H9 (cell line): ENCODE measurements at regions not wholly inside any gene's neighbourhood (a gene's known extent, or its start where the extent isn't known, plus 50 kb on each side); places are given as distances from the start of the nearest gene placed in this dataset.

ENCODE experiments used
- DNase-seq: peaks from one replicate; pipeline ENCODE4 v3.0.0-alpha.2; 2017
- H2AFZ ChIP-seq: one replicate; pipeline ENCODE4 v1.6.1; 2013; ENCODE audit warnings: mild to moderate bottlenecking, low read length, control low read depth, moderate library complexity
- H2AK5ac ChIP-seq: 2 replicates; pipeline ENCODE4 v1.6.1; 2013; ENCODE audit warnings: low read length, control low read depth, mixed read lengths; ENCODE audit not compliant: insufficient read length
- H2BK120ac ChIP-seq: one replicate; pipeline ENCODE4 v1.6.1; 2013; ENCODE audit warnings: low read depth, mild to moderate bottlenecking, low read length, control low read depth, inconsistent platforms; ENCODE audit not compliant: poor library complexity, severe bottlenecking
- H2BK12ac ChIP-seq: 2 replicates; pipeline ENCODE4 v1.6.1; 2013; ENCODE audit warnings: low read length, control low read depth, mixed read lengths, low read depth; ENCODE audit not compliant: insufficient read length
- H2BK15ac ChIP-seq: 2 replicates; pipeline ENCODE4 v1.6.1; 2013; ENCODE audit warnings: low read depth, low read length, control low read depth
- H2BK20ac ChIP-seq: one replicate; pipeline ENCODE4 v1.6.1; 2013; ENCODE audit warnings: low read depth, mild to moderate bottlenecking, low read length, control low read depth, inconsistent platforms; ENCODE audit not compliant: poor library complexity, severe bottlenecking
- H2BK5ac ChIP-seq: 2 replicates; pipeline ENCODE4 v1.6.1; 2013; ENCODE audit warnings: low read length, control low read depth, mixed read lengths; ENCODE audit not compliant: insufficient read length
- H3K14ac ChIP-seq: 2 replicates; pipeline ENCODE4 v1.6.1; 2013; ENCODE audit warnings: low read length, control low read depth; ENCODE audit not compliant: insufficient read depth
- H3K18ac ChIP-seq: 2 replicates; pipeline ENCODE4 v1.6.1; 2013; ENCODE audit warnings: low read depth, mild to moderate bottlenecking, mixed read lengths, low read length, control low read depth; ENCODE audit not compliant: insufficient read length
- H3K23ac ChIP-seq: 2 replicates; pipeline ENCODE4 v1.6.1; 2013; ENCODE audit warnings: low read length, control low read depth, mixed read lengths, low read depth; ENCODE audit not compliant: insufficient read length
- H3K23me2 ChIP-seq: 2 replicates; pipeline ENCODE4 v1.6.1; 2013; ENCODE audit warnings: low read depth, mild to moderate bottlenecking, mixed read lengths, low read length, control low read depth; ENCODE audit not compliant: insufficient read length, poor library complexity, severe bottlenecking
- H3K27ac ChIP-seq: 2 replicates; pipeline ENCODE4 v1.5.1; 2013; ENCODE audit warnings: low read length, control low read depth, mixed read lengths, low read depth; ENCODE audit not compliant: insufficient read length
- H3K27me3 ChIP-seq: 2 replicates; pipeline ENCODE4 v1.6.1; 2013; ENCODE audit warnings: low read length, control low read depth, inconsistent platforms; ENCODE audit not compliant: insufficient read depth
- H3K4ac ChIP-seq: 2 replicates; pipeline ENCODE4 v1.6.1; 2013; ENCODE audit warnings: low read depth, mild to moderate bottlenecking, control low read depth, inconsistent platforms, low read length, moderate library complexity
- H3K4me1 ChIP-seq: 2 replicates; pipeline ENCODE4 v1.6.1; 2013; ENCODE audit warnings: low read length, control low read depth, inconsistent platforms; ENCODE audit not compliant: insufficient read depth
- H3K4me2 ChIP-seq: 2 replicates; pipeline ENCODE4 v1.6.1; 2013; ENCODE audit warnings: low read length, control low read depth, mixed read lengths; ENCODE audit not compliant: insufficient read length, insufficient read depth
- H3K56ac ChIP-seq: 2 replicates; pipeline ENCODE4 v1.6.1; 2013; ENCODE audit warnings: low read depth, mild to moderate bottlenecking, mixed read lengths, low read length, control low read depth; ENCODE audit not compliant: insufficient read length
- H3K79me1 ChIP-seq: 2 replicates; pipeline ENCODE4 v1.6.1; 2013; ENCODE audit warnings: low read depth, mild to moderate bottlenecking, moderate library complexity, low read length, control low read depth, inconsistent platforms; ENCODE audit not compliant: insufficient read depth, poor library complexity, severe bottlenecking
- H3K79me2 ChIP-seq: 2 replicates; pipeline ENCODE4 v1.6.1; 2013; ENCODE audit warnings: low read length, control low read depth, inconsistent platforms; ENCODE audit not compliant: insufficient read depth
- H3K9ac ChIP-seq: 2 replicates; pipeline ENCODE4 v1.6.1; 2013; ENCODE audit warnings: low read length, control low read depth, mixed read lengths; ENCODE audit not compliant: insufficient read length; ENCODE audit errors: extremely low read depth
- H3K9me3 ChIP-seq: one replicate; pipeline ENCODE4 v1.6.1; 2013; ENCODE audit warnings: low read depth, low read length, inconsistent platforms; ENCODE audit not compliant: control insufficient read depth
- H3T11ph ChIP-seq: one replicate; pipeline ENCODE4 v1.6.1; 2013; ENCODE audit warnings: mild to moderate bottlenecking, low read length, control low read depth, inconsistent platforms
- H4K20me1 ChIP-seq: one replicate; pipeline ENCODE4 v1.6.1; 2013; ENCODE audit not compliant: control insufficient read depth, insufficient read length, insufficient read depth
- H4K5ac ChIP-seq: 2 replicates; pipeline ENCODE4 v1.6.1; 2013; ENCODE audit warnings: low read depth, mild to moderate bottlenecking, mixed read lengths, low read length, control low read depth; ENCODE audit not compliant: insufficient read length
- H4K8ac ChIP-seq: replicated peaks from 2 replicates; pipeline ENCODE4 v1.6.1; 2013; ENCODE audit warnings: low read length, control low read depth, mixed read lengths, low read depth; ENCODE audit not compliant: insufficient read length
- H4K91ac ChIP-seq: 2 replicates; pipeline ENCODE4 v1.6.1; 2013; ENCODE audit warnings: low read depth, mild to moderate bottlenecking, moderate library complexity, mixed read lengths, low read length, control low read depth; ENCODE audit not compliant: insufficient read length
- H3K27ac Mint-ChIP-seq, 3 experiments: 2 replicates in 2 of 3; 3 replicates in 1 of 3; pipeline ENCODE4 v1.8.0; 2020 to 2021; ENCODE audit warnings: mixed read lengths in 3 of 3, mild to moderate bottlenecking in 1 of 3, moderate library complexity in 1 of 3
- H3K27me3 Mint-ChIP-seq: 2 replicates; pipeline ENCODE4 v1.8.0; 2021; ENCODE audit warnings: low read depth, mild to moderate bottlenecking, moderate library complexity, mixed read lengths
- H3K36me3 Mint-ChIP-seq, 3 experiments: 2 replicates in 2 of 3; 3 replicates in 1 of 3; pipeline ENCODE4 v1.8.0; 2020 to 2021; ENCODE audit warnings: low read depth in 3 of 3, mixed read lengths in 3 of 3; ENCODE audit not compliant: insufficient read depth in 1 of 3
- H3K4me1 Mint-ChIP-seq, 2 experiments: 2 replicates each; pipeline ENCODE4 v1.8.0; 2020; ENCODE audit warnings: mixed read lengths in 2 of 2
- H3K4me3 Mint-ChIP-seq, 2 experiments: 2 replicates in 1 of 2; 3 replicates in 1 of 2; pipeline ENCODE4 v1.8.0; 2020 to 2021; ENCODE audit warnings: mild to moderate bottlenecking in 2 of 2, mixed read lengths in 2 of 2, moderate library complexity in 1 of 2
- H3K9me3 Mint-ChIP-seq, 2 experiments: 2 replicates in 1 of 2; 3 replicates in 1 of 2; pipeline ENCODE4 v1.8.0; 2020; ENCODE audit warnings: mild to moderate bottlenecking in 2 of 2, mixed read lengths in 2 of 2, moderate library complexity in 1 of 2
- CTCF ChIP-seq: fragments of 200-600 bp; sonication (generic); conservative IDR thresholded peaks from 3 replicates; pipeline ENCODE4 v1.8.0; 2021; ENCODE audit warnings: antibody characterized with exemption, mild to moderate bottlenecking
- WGBS: extraction: QIAGEN DNeasy Blood & Tissue Kit; methylation state at CpG from one replicate; pipeline ENCODE4 v1.1.7; 2013; ENCODE audit warnings: missing lambda C conversion rate, low lambda C conversion rate, mixed read lengths; ENCODE audit not compliant: insufficient read length; ENCODE audit errors: extremely low coverage; 5-methylcytosine and 5-hydroxymethylcytosine counted together

DNA sequence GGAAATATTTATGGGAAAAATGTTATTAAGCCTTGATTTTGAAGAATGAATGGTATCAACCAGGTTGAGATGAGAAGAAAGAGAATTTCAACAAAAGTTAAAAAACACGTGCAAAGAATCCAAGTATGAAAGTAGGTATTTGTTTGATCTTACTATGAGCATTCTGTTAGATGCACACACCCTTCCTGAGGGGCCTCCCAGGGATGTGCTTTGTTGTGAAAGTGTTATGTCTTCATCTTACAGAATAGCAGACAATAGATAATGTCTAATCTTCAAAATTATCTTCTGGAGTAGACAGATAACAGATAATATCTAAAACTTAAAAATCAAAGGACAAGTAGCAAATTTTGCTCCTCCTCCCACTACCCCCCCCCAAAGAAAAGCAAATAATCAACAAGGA lies 155.2 kb upstream of the COL3A1 start:
- no peaks in the 10 kb centered on the region for H3K79me1 ChIP-seq
- Mint-ChIP-seq H3K4me1 (no peaks in the 10 kb centered on the region), H3K27ac (no peak overlapping the region), H3K27me3 (no peaks in the 10 kb centered on the region), H3K9me3 (no peaks in the 10 kb centered on the region; a peak in 2 of 5 replicates), H3K36me3 (no peaks in the 10 kb centered on the region), H3K4me3 (no peak overlapping the region)
- no peak for TF ChIP-seq CTCF
- no peak overlapping the region for H3K4me2 ChIP-seq
- H4K5ac ChIP-seq: no peak overlapping the region
- no peak overlapping the region for H3K27ac ChIP-seq
- H2AK5ac ChIP-seq: no peak overlapping the region
- H3K9ac ChIP-seq: no peak overlapping the region
- no peaks in the 10 kb centered on the region for H3K4me1 ChIP-seq
- no peaks in the 10 kb centered on the region for H3K9me3 ChIP-seq
- no peaks in the 10 kb centered on the region for H4K20me1 ChIP-seq
- no peak overlapping the region for H3K56ac ChIP-seq
- H2BK12ac ChIP-seq: no peak overlapping the region
- no peak overlapping the region for H2BK5ac ChIP-seq
- no peaks in the 10 kb centered on the region for H3K23me2 ChIP-seq
- H2BK20ac ChIP-seq: no peak overlapping the region
- H3T11ph ChIP-seq: no peak overlapping the region
- no peak overlapping the region for H2AFZ ChIP-seq
- no CpG with 5 or more reads among the region's 1 CpG for WGBS
- H3K27me3 ChIP-seq: no peaks in the 10 kb centered on the region
- DNase-seq: no peak
- no peak overlapping the region for H2BK15ac ChIP-seq
- no peak overlapping the region for H4K91ac ChIP-seq
- no peak overlapping the region for H3K23ac ChIP-seq
- H4K8ac ChIP-seq: no peak overlapping the region
- no peak overlapping the region for H3K4ac ChIP-seq
- no peak overlapping the region for H2BK120ac ChIP-seq
- no peak overlapping the region for H3K14ac ChIP-seq
- no peaks in the 10 kb centered on the region for H3K79me2 ChIP-seq
- H3K18ac ChIP-seq: no peak overlapping the region
